ENCODE measurements at regions not wholly inside any gene's neighbourhood (a gene's known extent, or its start where the extent isn't known, plus 50 kb on each side); places are given as distances from the start of the nearest gene placed in this dataset.

GRCh38 chr12:47369085-47369484 lies 289.3 kb upstream of the AMIGO2 start:
- no peak for DNase-seq
- no peaks in the 10 kb centered on the region for H3K36me3 ChIP-seq (replicated peaks in 1 of 2; ENCODE audit: control insufficient read depth in 1 of 2, insufficient read depth in 2 of 2, low read length in 1 of 2)
- H3K27ac ChIP-seq (ENCODE audit: low read depth in 2 of 2, low read length in 1 of 2): no peak overlapping the region
- POLR2A ChIA-PET: no interaction called here
- 21% methylated on average over 4 of the region's 4 CpGs for WGBS (ENCODE audit: low lambda C conversion rate)
- CTCF ChIA-PET: no interaction called here
- no peaks in the 10 kb centered on the region for H3K79me2 ChIP-seq (ENCODE audit: insufficient read depth)
- no peak overlapping the region for H3K4me3 ChIP-seq (ENCODE audit: low read depth in 2 of 2, low read length in 1 of 2)
- no peaks in the 10 kb centered on the region for H3K4me1 ChIP-seq (ENCODE audit: control insufficient read depth in 1 of 2, insufficient read depth in 2 of 2, low read depth in 1 of 2, low read length in 1 of 2)
- no peaks in the 10 kb centered on the region for H3K9me2 ChIP-seq
- H3K4me2 ChIP-seq: no peak overlapping the region
- TF ChIP-seq FOSL2 (IDR thresholded peaks at IDR 0.05; ENCODE audit: borderline replicate concordance, low read depth): no peak
- no peak for TF ChIP-seq CTCF (IDR thresholded peaks at IDR 0.05)
- TF ChIP-seq CHD2 (IDR thresholded peaks at IDR 0.05; ENCODE audit: low read length, partially characterized antibody): no peak
- no peak for TF ChIP-seq JUND (IDR thresholded peaks at IDR 0.05)
- no peak for TF ChIP-seq USF1 (IDR thresholded peaks at IDR 0.05; ENCODE audit: borderline replicate concordance, low read depth)
- no peak for TF ChIP-seq EP300 (IDR thresholded peaks at IDR 0.05; ENCODE audit: borderline replicate concordance in 1 of 2, low read depth in 1 of 2, low read length in 1 of 2)
- TF ChIP-seq GATA2 (CRISPR knock-in tag; IDR thresholded peaks at IDR 0.05): no peak
- TF ChIP-seq USF2 (IDR thresholded peaks at IDR 0.05; ENCODE audit: borderline replicate concordance, low read depth, low read length): no peak
- no peak for TF ChIP-seq NFIC (IDR thresholded peaks at IDR 0.05; ENCODE audit: borderline replicate concordance)
- TF ChIP-seq FOXM1 (IDR thresholded peaks at IDR 0.05; ENCODE audit: low read depth): no peak
- H3K9ac ChIP-seq: no peak overlapping the region
- no peaks in the 10 kb centered on the region for H4K20me1 ChIP-seq (ENCODE audit: insufficient read depth)
- no peaks in the 10 kb centered on the region for H3F3A ChIP-seq (replicated peaks; ENCODE audit: insufficient read depth)
- H3K27me3 ChIP-seq (ENCODE audit: insufficient read depth): no peaks in the 10 kb centered on the region; the same call in 1 of the 2 replicates
- no peaks in the 10 kb centered on the region for H3K9me3 ChIP-seq
- H2AFZ ChIP-seq (ENCODE audit: low read depth): no peak overlapping the region

- Histone ChIP-seq H3K4me1 (ENCODE audit: control insufficient read depth in 1 of 2, insufficient read depth in 2 of 2, low read depth in 1 of 2, low read length in 1 of 2) (no peaks in the 10 kb centered on the region), H3F3A (replicated peaks; ENCODE audit: insufficient read depth) (no peaks in the 10 kb centered on the region), H4K20me1 (ENCODE audit: insufficient read depth) (no peaks in the 10 kb centered on the region), H3K79me2 (ENCODE audit: insufficient read depth) (no peaks in the 10 kb centered on the region), H3K27me3 (ENCODE audit: insufficient read depth) (no peaks in the 10 kb centered on the region; the same call in 1 of the 2 replicates), H3K9me2 (no peaks in the 10 kb centered on the region), H3K4me2 (no peak overlapping the region), H2AFZ (ENCODE audit: low read depth) (no peak overlapping the region), H3K9me3 (no peaks in the 10 kb centered on the region), H3K27ac (ENCODE audit: low read depth in 2 of 2, low read length in 1 of 2) (no peak overlapping the region), H3K9ac (no peak overlapping the region), H3K4me3 (ENCODE audit: low read depth in 2 of 2, low read length in 1 of 2) (no peak overlapping the region), H3K36me3 (replicated peaks in 1 of 2; ENCODE audit: control insufficient read depth in 1 of 2, insufficient read depth in 2 of 2, low read length in 1 of 2) (no peaks in the 10 kb centered on the region)
- POLR2A ChIA-PET: no interaction called here
- WGBS (ENCODE audit: low lambda C conversion rate): 38% methylated on average over 6 of the region's 6 CpGs
- CTCF ChIA-PET: no interaction called here
- TF ChIP-seq FOXJ3 (CRISPR knock-in tag; IDR thresholded peaks at IDR 0.05): no peak
- DNase-seq: no peak
Observed at GRCh38 chr12:47367912-47368537, 288.3 kb upstream of the AMIGO2 start.

Data from SK-N-SH (cell line).